Astrocyte of the spinal cord (primary cell): ENCODE measurements at regions not wholly inside any gene's neighbourhood (a gene's known extent, or its start where the extent isn't known, plus 50 kb on each side); places are given as distances from the start of the nearest gene placed in this dataset.

ENCODE experiments used
- DNase-seq: peaks from one replicate; pipeline ENCODE4 v3.0.0; 2011; ENCODE audit warnings: low read depth, low spot score
- H3K4me3 ChIP-seq: 2 replicates; pipeline ENCODE4 v1.5.1; 2011; ENCODE audit warnings: low read depth, mild to moderate bottlenecking, low read length, moderate library complexity
- CTCF ChIP-seq: IDR thresholded peaks from 2 replicates; pipeline ENCODE4 v1.5.1; 2012; ENCODE audit warnings: low read depth, mild to moderate bottlenecking, low read length, inconsistent platforms
- in situ Hi-C: cut with HindIII; loops from 2 replicates; pipeline ENCODE4 v1.10.0; 2017; ENCODE audit warnings: low sequenced_read_pairs

GRCh38 chr12:125220404-125221273, 155.4 kb downstream of the AACS start:
- in situ Hi-C loops: no loop called here
- no peak for TF ChIP-seq CTCF

GRCh38 chr12:125221602-125222001, 156.4 kb downstream of the AACS start:
- H3K4me3 ChIP-seq: no peak overlapping the region
- in situ Hi-C loops: no loop called here
- TF ChIP-seq CTCF: no peak
- DNase-seq: no peak

More at GRCh38 chr12:125220404-125221273, 155.4 kb downstream of the AACS start:
- DNase-seq: peak; percentile 5
- H3K4me3 ChIP-seq: no peak overlapping the region

GRCh38 chr12:125222876-125223275, 157.6 kb downstream of the AACS start:
- in situ Hi-C loops: no loop called here
- no peak for TF ChIP-seq CTCF
- H3K4me3 ChIP-seq: no peak overlapping the region
- no peak for DNase-seq

- in situ Hi-C loops: no loop called here
- no peak overlapping the region for H3K4me3 ChIP-seq
- DNase-seq: no peak
- TF ChIP-seq CTCF: no peak
Observed at GRCh38 chr12:125225641-125226040, 160.4 kb downstream of the AACS start.

- in situ Hi-C loops: no loop called here
- no peak for DNase-seq
- H3K4me3 ChIP-seq: no peak overlapping the region
- TF ChIP-seq CTCF: no peak
Observed at GRCh38 chr12:125228519-125229260, 163.5 kb downstream of the AACS start.

- in situ Hi-C loops: no loop called here
- no peak overlapping the region for H3K4me3 ChIP-seq
- no peak for DNase-seq
- TF ChIP-seq CTCF: no peak
Observed at GRCh38 chr12:125229878-125230530, 164.8 kb downstream of the AACS start.
